ENCODE measurements at regions not wholly inside any gene's neighbourhood (a gene's known extent, or its start where the extent isn't known, plus 50 kb on each side); places are given as distances from the start of the nearest gene placed in this dataset.

GRCh38 chr15:36501063-36501678 lies 78.3 kb upstream of the CDIN1 start:
- peak; percentile 89 for TF ChIP-seq SMC3 (conservative IDR thresholded peaks at IDR 0.05; ENCODE audit: poor library complexity)
- no peak for TF ChIP-seq TAF1 (IDR thresholded peaks at IDR 0.05; ENCODE audit: low read depth)

Measured in neural cell (in vitro differentiated cells).